ENCODE measurements at regions not wholly inside any gene's neighbourhood (a gene's known extent, or its start where the extent isn't known, plus 50 kb on each side); places are given as distances from the start of the nearest gene placed in this dataset.

DNA sequence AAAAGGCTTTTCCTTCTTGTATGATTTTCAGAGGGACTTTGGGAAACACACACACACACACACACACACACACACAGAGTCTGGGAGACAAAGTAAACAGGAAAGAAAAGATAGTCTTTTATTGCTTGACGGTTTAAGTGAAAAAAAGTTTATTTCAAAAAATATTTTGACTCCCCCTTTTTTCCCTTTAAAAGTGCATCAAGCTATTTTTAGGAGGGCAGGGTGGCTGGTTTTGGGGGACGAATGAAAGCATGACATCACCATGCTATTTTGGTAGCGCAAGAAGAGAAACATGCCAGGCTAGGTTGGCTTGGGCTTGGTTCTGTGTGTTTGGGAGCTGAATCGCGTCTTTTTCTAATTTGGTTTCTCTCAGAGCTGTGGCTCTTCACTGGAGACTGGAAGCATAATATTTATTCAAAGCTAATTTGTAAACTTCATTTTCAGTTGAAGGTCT, 129.2 kb downstream of the BAMBI start:
- Histone ChIP-seq H3K27me3 (no peaks in the 10 kb centered on the region), H3K27ac (no peak overlapping the region), H3K4me1 (peaks cover 0 to 18% (median 3%) of the 10 kb centered on the region in 4 donors), H3K9me3 (no peaks in the 10 kb centered on the region), H3K4me3 (no peak overlapping the region), H3K36me3 (no peaks in the 10 kb centered on the region)
- no peak for TF ChIP-seq POLR2A (IDR thresholded peaks at IDR 0.05)
- no peak for TF ChIP-seq EP300 (IDR thresholded peaks at IDR 0.05)
- TF ChIP-seq, protein P1, sequence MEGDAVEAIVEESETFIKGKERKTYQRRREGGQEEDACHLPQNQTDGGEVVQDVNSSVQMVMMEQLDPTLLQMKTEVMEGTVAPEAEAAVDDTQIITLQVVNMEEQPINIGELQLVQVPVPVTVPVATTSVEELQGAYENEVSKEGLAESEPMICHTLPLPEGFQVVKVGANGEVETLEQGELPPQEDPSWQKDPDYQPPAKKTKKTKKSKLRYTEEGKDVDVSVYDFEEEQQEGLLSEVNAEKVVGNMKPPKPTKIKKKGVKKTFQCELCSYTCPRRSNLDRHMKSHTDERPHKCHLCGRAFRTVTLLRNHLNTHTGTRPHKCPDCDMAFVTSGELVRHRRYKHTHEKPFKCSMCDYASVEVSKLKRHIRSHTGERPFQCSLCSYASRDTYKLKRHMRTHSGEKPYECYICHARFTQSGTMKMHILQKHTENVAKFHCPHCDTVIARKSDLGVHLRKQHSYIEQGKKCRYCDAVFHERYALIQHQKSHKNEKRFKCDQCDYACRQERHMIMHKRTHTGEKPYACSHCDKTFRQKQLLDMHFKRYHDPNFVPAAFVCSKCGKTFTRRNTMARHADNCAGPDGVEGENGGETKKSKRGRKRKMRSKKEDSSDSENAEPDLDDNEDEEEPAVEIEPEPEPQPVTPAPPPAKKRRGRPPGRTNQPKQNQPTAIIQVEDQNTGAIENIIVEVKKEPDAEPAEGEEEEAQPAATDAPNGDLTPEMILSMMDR (IDR thresholded peaks at IDR 0.05), result no peak
- DNase-seq (ENCODE audit: low spot score in 2 of 2), result no peak
- 50 to 57% methylated on average over 5 of the region's 5 CpGs for WGBS, 2 donors

DNA sequence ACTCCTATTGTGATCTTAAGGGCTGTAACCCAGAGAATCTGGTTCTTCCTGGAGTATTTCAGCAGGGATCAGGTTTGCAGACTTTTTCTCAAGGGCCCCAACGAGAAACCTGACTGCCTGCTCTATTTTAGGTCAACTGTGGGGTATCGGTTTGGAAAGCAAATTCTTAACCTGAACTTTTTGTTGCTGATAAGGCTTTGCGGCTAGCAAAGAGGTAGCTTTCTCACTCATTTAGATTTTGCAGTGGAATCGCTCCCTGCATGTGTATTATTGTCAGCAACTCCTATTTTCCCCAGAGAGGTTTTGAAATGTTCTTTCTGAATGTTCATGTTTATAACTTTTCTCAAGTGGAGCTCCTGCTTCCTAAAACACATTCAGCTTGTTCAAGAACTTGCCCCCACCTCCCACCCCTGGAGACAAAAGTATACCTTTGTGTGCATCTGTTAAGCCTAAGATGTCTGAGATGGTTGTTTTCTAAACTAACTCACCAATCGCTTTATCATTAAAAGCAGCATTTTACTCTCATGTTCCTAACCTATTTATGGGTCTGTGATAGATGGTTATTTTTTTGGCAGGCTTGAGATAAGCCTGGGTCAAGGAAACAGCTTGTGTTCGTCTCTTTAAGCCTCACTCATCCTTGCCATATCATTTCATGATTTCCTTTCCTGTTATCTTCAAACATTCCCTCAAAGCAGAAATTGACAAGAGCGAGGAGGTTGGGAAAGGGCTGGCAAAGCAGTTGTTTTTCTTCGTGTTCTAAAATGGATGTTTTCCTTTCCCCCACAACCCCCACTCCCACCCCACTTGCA, 129.8 kb downstream of the BAMBI start:
- H3K36me3 ChIP-seq, result no peaks in the 10 kb centered on the region
- 57 to 69% methylated on average over 8 of the region's 8 CpGs for WGBS, 2 donors
- no peaks in the 10 kb centered on the region for H3K9me3 ChIP-seq
- no peak for DNase-seq (ENCODE audit: low spot score in 2 of 2)
- no peak overlapping the region for H3K4me3 ChIP-seq
- no peaks in the 10 kb centered on the region for H3K27me3 ChIP-seq
- H3K4me1 ChIP-seq, result peaks cover 0 to 18% (median 3%) of the 10 kb centered on the region in 4 donors
- H3K27ac ChIP-seq, result peak overlapping the region in 3 of 4 donors; percentile 12 to 19 (median 16)
- TF ChIP-seq EP300 (IDR thresholded peaks at IDR 0.05) (no peak), POLR2A (IDR thresholded peaks at IDR 0.05) (no peak)
- TF ChIP-seq, protein P1 (IDR thresholded peaks at IDR 0.05), result no peak

DNA sequence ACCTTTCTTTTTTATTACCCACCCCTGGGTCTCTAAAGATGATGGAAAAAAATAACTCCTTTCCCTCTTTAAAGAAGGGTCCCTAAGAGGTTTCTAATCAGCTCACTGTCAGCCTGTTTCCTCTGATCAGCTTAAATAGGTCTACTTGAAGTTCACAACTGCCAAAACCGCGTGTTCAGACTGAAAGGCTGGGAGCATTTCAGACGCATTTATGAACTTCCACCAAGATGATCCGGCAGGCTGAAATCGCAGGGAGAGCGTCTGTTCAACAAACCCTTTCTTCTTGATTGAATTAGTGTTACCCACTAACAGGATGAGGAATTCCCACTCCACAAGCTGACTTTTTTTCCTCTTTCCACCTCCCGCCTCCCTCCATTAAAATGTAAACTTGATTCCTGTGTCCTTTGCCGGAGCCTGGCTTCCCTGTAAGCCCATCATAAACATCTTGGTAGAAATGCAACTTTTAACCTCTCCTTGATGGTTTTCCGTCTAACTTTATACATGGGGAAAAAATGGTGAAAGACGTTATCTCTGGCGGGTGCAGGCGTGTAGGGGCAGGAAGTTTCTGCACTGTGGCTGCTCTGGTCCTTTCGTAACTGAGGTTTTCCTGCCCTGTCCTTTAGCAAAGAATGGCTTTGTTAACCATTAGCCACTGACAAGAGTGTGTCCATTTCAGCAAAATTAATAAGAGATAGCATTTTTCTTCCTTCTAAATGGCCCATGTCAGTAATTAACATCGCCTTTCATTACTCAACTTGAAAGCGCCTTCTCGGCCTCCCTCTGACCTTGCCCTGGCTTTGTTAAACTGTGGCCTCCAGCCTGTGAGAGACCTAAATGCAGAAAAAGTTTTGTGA, 130.7 kb downstream of the BAMBI start:
- TF ChIP-seq, protein P1 (IDR thresholded peaks at IDR 0.05), result no peak
- TF ChIP-seq POLR2A (IDR thresholded peaks at IDR 0.05) (no peak), EP300 (IDR thresholded peaks at IDR 0.05) (no peak)
- H3K4me3 ChIP-seq, result no peak overlapping the region
- DNase-seq (ENCODE audit: low spot score in 2 of 2), result no peak
- H3K4me1 ChIP-seq, result peaks cover 0 to 18% (median 3%) of the 10 kb centered on the region in 4 donors
- H3K27ac ChIP-seq, result peak overlapping the region in 3 of 4 donors; percentile 12 to 19 (median 16)
- 42 to 49% methylated on average over 16 of the region's 16 CpGs for WGBS, 2 donors
- H3K27me3 ChIP-seq, result no peaks in the 10 kb centered on the region
- H3K36me3 ChIP-seq, result no peaks in the 10 kb centered on the region
- no peaks in the 10 kb centered on the region for H3K9me3 ChIP-seq

DNA sequence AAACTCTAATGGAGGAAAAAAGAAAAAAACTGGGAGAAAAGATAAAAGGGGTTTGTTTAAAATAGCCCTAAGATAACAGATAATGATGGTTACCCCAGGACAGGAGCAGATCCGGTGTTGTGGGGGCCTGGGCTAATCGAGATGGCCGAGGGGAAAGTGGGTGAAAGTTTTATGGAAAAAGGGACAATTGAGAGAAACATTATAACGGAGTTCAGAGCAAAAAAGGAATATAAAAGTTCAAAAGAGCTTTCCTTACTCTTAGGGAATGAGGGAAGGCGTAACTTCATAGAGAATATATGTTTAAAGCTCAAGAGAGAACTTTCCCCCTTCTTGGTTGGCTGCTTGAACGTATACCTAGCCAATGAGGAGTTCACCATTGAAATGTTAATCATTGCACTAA, 131.4 kb downstream of the BAMBI start:
- TF ChIP-seq EP300 (IDR thresholded peaks at IDR 0.05), result no peak
- no peak for TF ChIP-seq POLR2A (IDR thresholded peaks at IDR 0.05)
- TF ChIP-seq, protein P1 (IDR thresholded peaks at IDR 0.05), result no peak
- no peak overlapping the region for H3K4me3 ChIP-seq
- no peak for DNase-seq (ENCODE audit: low spot score in 2 of 2)
- no peaks in the 10 kb centered on the region for H3K27me3 ChIP-seq
- peaks cover 0 to 18% (median 3%) of the 10 kb centered on the region in 4 donors for H3K4me1 ChIP-seq
- H3K27ac ChIP-seq, result no peak overlapping the region
- WGBS, 2 donors, result 82 to 83% methylated on average over 6 of the region's 6 CpGs
- H3K9me3 ChIP-seq, result no peaks in the 10 kb centered on the region
- no peaks in the 10 kb centered on the region for H3K36me3 ChIP-seq

All from tibial nerve (tissue), 4 donors.